GM12875 (cell line): ENCODE measurements at regions not wholly inside any gene's neighbourhood (a gene's known extent, or its start where the extent isn't known, plus 50 kb on each side); places are given as distances from the start of the nearest gene placed in this dataset.

Experiments
- H3K4me3 ChIP-seq: one replicate; pipeline ENCODE4 v1.5.1; 2011; ENCODE audit warnings: low read depth, low read length, control low read depth
- TF ChIP-seq, protein P1 (sequence below): IDR thresholded peaks from 2 replicates; pipeline ENCODE4 v1.5.1; 2011; ENCODE audit warnings: low read depth, mild to moderate bottlenecking, control low read depth, inconsistent platforms, low read length, moderate library complexity, borderline replicate concordance; ENCODE audit not compliant: insufficient read depth

DNA sequence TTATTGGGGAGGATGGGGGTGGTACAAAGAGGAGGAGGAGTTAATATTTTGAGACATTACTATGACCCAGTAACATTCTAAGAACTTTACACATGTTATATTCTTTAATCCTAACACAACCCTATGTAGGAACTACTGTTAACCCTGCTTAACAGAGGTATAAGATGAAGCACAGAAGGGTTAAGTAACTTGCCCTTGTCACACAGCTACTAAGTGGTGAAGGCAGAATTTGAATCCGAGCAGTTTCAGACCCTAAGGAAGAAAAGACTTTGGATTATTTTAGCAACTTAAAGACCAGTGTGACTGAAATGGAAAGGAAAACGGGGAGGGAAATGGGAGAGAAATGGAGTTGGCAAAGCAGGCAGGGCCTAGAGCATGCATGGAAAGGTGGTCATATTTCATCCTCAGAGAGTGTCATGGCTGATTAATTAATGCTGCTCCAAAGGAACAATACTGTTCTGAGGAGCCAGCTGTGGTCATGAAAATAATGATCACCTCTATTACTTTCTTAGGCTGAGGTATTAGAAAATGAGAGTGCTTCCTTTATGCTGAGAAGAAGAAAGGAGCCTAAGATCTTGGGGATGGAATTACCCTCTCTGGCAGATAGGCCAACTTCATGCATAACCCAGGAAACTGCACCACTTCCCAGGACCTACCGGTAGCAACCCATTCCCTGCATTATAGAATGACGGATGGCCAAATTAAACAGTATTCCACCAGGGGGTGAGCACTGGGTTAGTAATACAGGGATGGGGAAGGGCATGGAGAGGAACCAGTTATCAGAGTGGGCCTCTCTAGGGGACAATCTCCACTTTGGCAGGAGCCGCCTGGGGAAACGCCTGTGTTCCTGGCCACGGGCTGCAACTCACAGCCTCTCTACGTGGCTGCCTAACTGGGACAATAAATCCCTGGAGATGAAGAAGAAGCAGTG, 50.1 kb upstream of the TNFAIP3 start:
- H3K4me3 ChIP-seq = no peak overlapping the region
- TF ChIP-seq, protein P1, sequence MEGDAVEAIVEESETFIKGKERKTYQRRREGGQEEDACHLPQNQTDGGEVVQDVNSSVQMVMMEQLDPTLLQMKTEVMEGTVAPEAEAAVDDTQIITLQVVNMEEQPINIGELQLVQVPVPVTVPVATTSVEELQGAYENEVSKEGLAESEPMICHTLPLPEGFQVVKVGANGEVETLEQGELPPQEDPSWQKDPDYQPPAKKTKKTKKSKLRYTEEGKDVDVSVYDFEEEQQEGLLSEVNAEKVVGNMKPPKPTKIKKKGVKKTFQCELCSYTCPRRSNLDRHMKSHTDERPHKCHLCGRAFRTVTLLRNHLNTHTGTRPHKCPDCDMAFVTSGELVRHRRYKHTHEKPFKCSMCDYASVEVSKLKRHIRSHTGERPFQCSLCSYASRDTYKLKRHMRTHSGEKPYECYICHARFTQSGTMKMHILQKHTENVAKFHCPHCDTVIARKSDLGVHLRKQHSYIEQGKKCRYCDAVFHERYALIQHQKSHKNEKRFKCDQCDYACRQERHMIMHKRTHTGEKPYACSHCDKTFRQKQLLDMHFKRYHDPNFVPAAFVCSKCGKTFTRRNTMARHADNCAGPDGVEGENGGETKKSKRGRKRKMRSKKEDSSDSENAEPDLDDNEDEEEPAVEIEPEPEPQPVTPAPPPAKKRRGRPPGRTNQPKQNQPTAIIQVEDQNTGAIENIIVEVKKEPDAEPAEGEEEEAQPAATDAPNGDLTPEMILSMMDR = no peak
